C4-2B (cell line): ENCODE measurements at regions not wholly inside any gene's neighbourhood (a gene's known extent, or its start where the extent isn't known, plus 50 kb on each side); places are given as distances from the start of the nearest gene placed in this dataset.

Source experiments
- CTCF ChIP-seq: fragments of 450-650 bp; conservative IDR thresholded peaks from 2 replicates; pipeline ENCODE4 v1.5.1; 2017; ENCODE audit warnings: mild to moderate bottlenecking
- ZFX ChIP-seq: fragments of 450-650 bp; IDR thresholded peaks from 2 replicates; pipeline ENCODE4 v1.6.1; 2017

- TF ChIP-seq CTCF (no peak), ZFX (no peak)
These were observed 108.4 kb downstream of the ZNF365 start for GRCh38 chr10:62482581-62482980.
